ENCODE measurements at regions not wholly inside any gene's neighbourhood (a gene's known extent, or its start where the extent isn't known, plus 50 kb on each side); places are given as distances from the start of the nearest gene placed in this dataset.

- no peak overlapping the region for H3K4me3 ChIP-seq
- no peak overlapping the region for H3K27ac ChIP-seq (replicated peaks in 1 of 4)
- no peaks in the 10 kb centered on the region for H3K4me1 ChIP-seq
- no peaks in the 10 kb centered on the region for H3K36me3 ChIP-seq
- peaks cover 0 to 15% (median 9%) of the 10 kb centered on the region in 4 donors for H3K9me3 ChIP-seq
- TF ChIP-seq POLR2AphosphoS5 (IDR thresholded peaks at IDR 0.05), result no peak
- TF ChIP-seq CTCF (IDR thresholded peaks at IDR 0.05), result no peak
- TF ChIP-seq EP300 (IDR thresholded peaks at IDR 0.05), result no peak
- TF ChIP-seq POLR2A (IDR thresholded peaks at IDR 0.05; ENCODE audit: low read depth), result no peak
- intact Hi-C loops (cut with DNase I), result no loop called here
- no peaks in the 10 kb centered on the region for H3K27me3 ChIP-seq
- no peak for DNase-seq (ENCODE audit: extremely low spot score)
- 25% methylated on average over 6 of the region's 6 CpGs for WGBS
Measured at GRCh38 chr5:4781299-4781698, 358.8 kb upstream of the ADAMTS16 start.

- Histone ChIP-seq H3K36me3 (no peaks in the 10 kb centered on the region), H3K27ac (replicated peaks in 1 of 4) (no peak overlapping the region), H3K4me1 (no peaks in the 10 kb centered on the region), H3K4me3 (no peak overlapping the region), H3K9me3 (peaks cover 0 to 18% (median 10%) of the 10 kb centered on the region in 4 donors), H3K27me3 (no peaks in the 10 kb centered on the region)
- TF ChIP-seq POLR2AphosphoS5 (IDR thresholded peaks at IDR 0.05), result no peak
- TF ChIP-seq EP300 (IDR thresholded peaks at IDR 0.05), result no peak
- TF ChIP-seq POLR2A (IDR thresholded peaks at IDR 0.05; ENCODE audit: low read depth), result no peak
- TF ChIP-seq CTCF (IDR thresholded peaks at IDR 0.05), result no peak
- no peak for DNase-seq (ENCODE audit: extremely low spot score)
- WGBS, result 72% methylated on average over 1 of the region's 1 CpG
- intact Hi-C loops (cut with DNase I), result no loop called here
Measured at GRCh38 chr5:4785971-4786370, 354.2 kb upstream of the ADAMTS16 start.

- no peak for DNase-seq (ENCODE audit: extremely low spot score)
- Histone ChIP-seq H3K4me1 (no peaks in the 10 kb centered on the region), H3K27ac (replicated peaks in 1 of 4) (no peak overlapping the region), H3K9me3 (no peaks in the 10 kb centered on the region), H3K27me3 (no peaks in the 10 kb centered on the region), H3K4me3 (no peak overlapping the region), H3K36me3 (no peaks in the 10 kb centered on the region)
- WGBS, result 79% methylated on average over 2 of the region's 2 CpGs
- intact Hi-C loops (cut with DNase I), result no loop called here
- TF ChIP-seq POLR2A (IDR thresholded peaks at IDR 0.05; ENCODE audit: low read depth) (no peak), CTCF (IDR thresholded peaks at IDR 0.05) (no peak)
Measured at GRCh38 chr5:4797445-4797844, 342.7 kb upstream of the ADAMTS16 start.

GRCh38 chr5:4802044-4802443, 338.1 kb upstream of the ADAMTS16 start:
- no peak overlapping the region for H3K27ac ChIP-seq (replicated peaks in 1 of 4)
- no peaks in the 10 kb centered on the region for H3K36me3 ChIP-seq
- H3K4me1 ChIP-seq, result no peaks in the 10 kb centered on the region
- intact Hi-C loops (cut with DNase I), result no loop called here
- no peaks in the 10 kb centered on the region for H3K27me3 ChIP-seq
- no peaks in the 10 kb centered on the region for H3K9me3 ChIP-seq
- TF ChIP-seq CTCF (IDR thresholded peaks at IDR 0.05) (no peak), POLR2AphosphoS5 (IDR thresholded peaks at IDR 0.05) (no peak), EP300 (IDR thresholded peaks at IDR 0.05) (no peak), POLR2A (IDR thresholded peaks at IDR 0.05; ENCODE audit: low read depth) (no peak)
- no peak for DNase-seq (ENCODE audit: extremely low spot score)
- WGBS, result 28% methylated on average over 3 of the region's 3 CpGs
- no peak overlapping the region for H3K4me3 ChIP-seq

- no peaks in the 10 kb centered on the region for H3K9me3 ChIP-seq
- no peaks in the 10 kb centered on the region for H3K4me1 ChIP-seq
- H3K4me3 ChIP-seq, result no peak overlapping the region
- H3K36me3 ChIP-seq, result no peaks in the 10 kb centered on the region
- TF ChIP-seq POLR2AphosphoS5 (IDR thresholded peaks at IDR 0.05) (no peak), CTCF (IDR thresholded peaks at IDR 0.05) (no peak), EP300 (IDR thresholded peaks at IDR 0.05) (no peak), POLR2A (IDR thresholded peaks at IDR 0.05; ENCODE audit: low read depth) (no peak)
- no peaks in the 10 kb centered on the region for H3K27me3 ChIP-seq
- no peak overlapping the region for H3K27ac ChIP-seq (replicated peaks in 1 of 4)
- WGBS, result 73% methylated on average over 12 of the region's 12 CpGs
- intact Hi-C loops (cut with DNase I), result no loop called here
- DNase-seq (ENCODE audit: extremely low spot score), result no peak
Measured at GRCh38 chr5:4804691-4805360, 335.3 kb upstream of the ADAMTS16 start.
